T-helper 1 cell treated with Interleukin-12 subunit alpha and Interleukin-12 subunit beta and Interleukin-4 antibody, amounts not matched to agents 30 μg/mL and 1 μg/mL, for 36 hours (primary cell): ENCODE measurements at regions not wholly inside any gene's neighbourhood (a gene's known extent, or its start where the extent isn't known, plus 50 kb on each side); places are given as distances from the start of the nearest gene placed in this dataset.

Experiments used
- H3K27ac Mint-ChIP-seq: one replicate; pipeline ENCODE4 v1.8.0; 2021; ENCODE audit warnings: mild to moderate bottlenecking, mixed read lengths
- H3K27me3 Mint-ChIP-seq: one replicate; pipeline ENCODE4 v1.8.0; 2021; ENCODE audit warnings: low read depth, mixed read lengths
- H3K36me3 Mint-ChIP-seq: one replicate; pipeline ENCODE4 v1.8.0; 2021; ENCODE audit warnings: low read depth, mixed read lengths
- H3K4me1 Mint-ChIP-seq: one replicate; pipeline ENCODE4 v1.8.0; 2021; ENCODE audit warnings: low read depth, mixed read lengths
- H3K4me3 Mint-ChIP-seq: one replicate; pipeline ENCODE4 v1.8.0; 2021; ENCODE audit warnings: mild to moderate bottlenecking, moderate library complexity, mixed read lengths
- H3K9me3 Mint-ChIP-seq: one replicate; pipeline ENCODE4 v1.8.0; 2021; ENCODE audit warnings: mixed read lengths

DNA sequence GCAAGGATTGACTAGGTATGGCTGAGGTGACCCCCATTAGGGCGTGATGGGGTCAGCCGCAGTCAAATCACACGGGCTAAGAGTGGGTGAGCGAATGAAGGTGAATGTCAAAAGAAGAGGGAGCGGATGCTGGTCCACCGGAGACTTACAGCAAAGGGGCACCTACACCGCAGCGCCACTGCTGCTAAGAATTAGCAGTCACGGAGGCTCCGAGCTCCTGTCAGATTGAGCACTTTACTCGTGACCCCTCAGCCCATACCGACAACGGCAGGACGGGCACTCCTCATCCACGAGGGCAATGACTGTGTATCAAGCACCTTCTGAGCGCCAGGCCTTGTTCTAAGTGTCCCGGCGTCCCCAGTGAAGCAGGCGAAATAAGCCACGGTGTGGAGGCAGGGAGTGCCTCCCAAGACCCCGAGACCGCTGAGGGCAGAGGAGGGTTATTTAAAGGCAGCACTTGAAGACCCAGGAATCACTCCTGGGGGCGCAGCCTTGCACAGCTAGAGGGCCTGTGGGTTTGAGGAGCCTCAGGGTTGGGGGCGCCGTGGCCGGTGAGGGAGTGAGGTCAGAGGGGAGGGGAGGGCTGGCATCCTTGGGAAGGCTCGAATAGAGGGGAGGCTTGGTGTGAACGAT, 61.6 kb upstream of the GATA2 start:
- Mint-ChIP-seq H3K27ac (no peak overlapping the region), H3K4me1 (peaks cover 5% of the 10 kb centered on the region), H3K36me3 (no peaks in the 10 kb centered on the region), H3K4me3 (no peak overlapping the region), H3K27me3 (peaks cover 51% of the 10 kb centered on the region), H3K9me3 (no peaks in the 10 kb centered on the region)

DNA sequence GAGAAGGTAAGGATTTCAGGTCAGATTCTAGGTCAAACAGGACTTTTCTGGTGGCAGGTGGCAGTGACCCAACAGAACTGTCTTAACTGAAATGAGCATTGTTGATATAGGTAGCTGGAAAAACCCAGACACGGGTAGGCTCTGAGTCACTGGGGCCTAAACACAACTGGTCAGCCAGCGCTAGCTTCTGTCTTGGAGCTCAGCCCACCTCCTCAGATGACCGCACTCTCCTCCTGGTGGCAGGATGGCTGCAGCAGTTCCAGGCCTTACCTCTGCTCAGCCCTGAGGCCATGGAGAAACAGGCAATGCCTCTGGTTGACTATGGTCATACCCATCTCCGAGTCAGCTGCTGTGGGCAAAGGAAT, 61.1 kb upstream of the GATA2 start:
- Mint-ChIP-seq H3K4me3 (no peak overlapping the region), H3K36me3 (no peaks in the 10 kb centered on the region), H3K27ac (no peak overlapping the region), H3K9me3 (no peaks in the 10 kb centered on the region), H3K4me1 (peaks cover under 1% of the 10 kb centered on the region), H3K27me3 (peaks cover 46% of the 10 kb centered on the region)

DNA sequence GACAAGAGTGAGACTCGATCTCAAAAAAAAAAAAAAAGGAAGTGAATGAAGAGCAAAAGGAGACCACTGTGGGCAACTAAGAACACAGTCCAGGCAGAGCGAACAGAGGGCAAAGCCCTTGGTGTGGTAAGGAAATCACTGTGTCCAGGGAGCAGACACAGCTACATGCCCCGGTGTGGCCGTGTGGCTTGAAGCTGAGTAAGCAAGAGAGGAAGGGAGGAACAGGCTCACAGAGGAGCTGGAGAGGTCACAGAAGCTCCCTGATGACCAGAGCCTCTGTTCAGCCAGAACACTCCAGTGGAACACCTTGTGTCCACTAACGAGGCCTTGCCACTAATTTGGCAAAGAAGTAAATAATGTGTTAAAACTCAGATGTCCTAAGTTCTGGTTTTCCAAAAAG, 60.6 kb upstream of the GATA2 start:
- Mint-ChIP-seq H3K36me3 (no peaks in the 10 kb centered on the region), H3K27ac (no peak overlapping the region), H3K4me1 (peaks cover 2% of the 10 kb centered on the region), H3K27me3 (peaks cover 46% of the 10 kb centered on the region), H3K4me3 (no peak overlapping the region), H3K9me3 (no peaks in the 10 kb centered on the region)

DNA sequence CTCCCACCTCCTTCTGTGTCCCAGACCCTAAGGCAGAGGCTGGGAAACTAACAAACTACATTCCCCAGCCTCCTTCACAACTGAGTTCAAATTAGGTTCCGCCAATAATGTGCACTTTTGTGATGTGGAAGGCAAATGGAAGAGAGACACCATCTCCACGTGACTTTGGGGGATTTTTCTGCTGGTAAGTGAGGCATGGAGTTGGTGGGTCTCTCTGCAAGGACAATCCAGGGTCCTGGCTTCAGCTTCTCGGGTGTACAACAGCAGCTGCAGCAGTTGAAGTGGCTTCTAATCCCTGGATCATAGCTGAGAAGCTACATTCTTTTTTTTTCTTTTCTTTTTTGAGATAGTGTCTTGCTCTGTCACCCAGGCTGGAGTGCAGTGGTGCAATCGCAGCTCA, 58.9 kb upstream of the GATA2 start:
- Mint-ChIP-seq H3K4me3 (no peak overlapping the region), H3K27ac (no peak overlapping the region), H3K4me1 (peaks cover 2% of the 10 kb centered on the region), H3K9me3 (no peaks in the 10 kb centered on the region), H3K36me3 (no peaks in the 10 kb centered on the region), H3K27me3 (peaks cover 40% of the 10 kb centered on the region)

DNA sequence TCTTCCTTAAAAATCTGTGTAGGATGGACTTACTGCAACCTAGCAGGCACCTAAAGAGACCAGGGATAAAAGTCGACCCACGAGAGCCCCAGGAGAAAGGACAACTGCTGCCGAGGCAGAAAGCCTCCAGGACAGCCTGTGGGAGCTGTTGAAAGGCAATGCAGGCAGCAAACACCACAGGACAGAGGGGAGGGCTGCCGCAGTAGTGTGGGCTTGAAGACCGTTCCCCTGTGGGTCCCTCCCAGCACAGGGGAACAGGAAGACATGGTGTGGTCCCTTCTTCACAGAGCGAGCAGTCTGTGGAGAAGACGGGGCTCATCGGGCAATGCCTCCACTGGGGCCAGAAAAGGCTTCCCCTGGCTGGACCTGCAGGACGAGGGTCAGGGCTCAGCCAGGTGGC, 58.5 kb upstream of the GATA2 start:
- peaks cover 2% of the 10 kb centered on the region for H3K4me1 Mint-ChIP-seq

DNA sequence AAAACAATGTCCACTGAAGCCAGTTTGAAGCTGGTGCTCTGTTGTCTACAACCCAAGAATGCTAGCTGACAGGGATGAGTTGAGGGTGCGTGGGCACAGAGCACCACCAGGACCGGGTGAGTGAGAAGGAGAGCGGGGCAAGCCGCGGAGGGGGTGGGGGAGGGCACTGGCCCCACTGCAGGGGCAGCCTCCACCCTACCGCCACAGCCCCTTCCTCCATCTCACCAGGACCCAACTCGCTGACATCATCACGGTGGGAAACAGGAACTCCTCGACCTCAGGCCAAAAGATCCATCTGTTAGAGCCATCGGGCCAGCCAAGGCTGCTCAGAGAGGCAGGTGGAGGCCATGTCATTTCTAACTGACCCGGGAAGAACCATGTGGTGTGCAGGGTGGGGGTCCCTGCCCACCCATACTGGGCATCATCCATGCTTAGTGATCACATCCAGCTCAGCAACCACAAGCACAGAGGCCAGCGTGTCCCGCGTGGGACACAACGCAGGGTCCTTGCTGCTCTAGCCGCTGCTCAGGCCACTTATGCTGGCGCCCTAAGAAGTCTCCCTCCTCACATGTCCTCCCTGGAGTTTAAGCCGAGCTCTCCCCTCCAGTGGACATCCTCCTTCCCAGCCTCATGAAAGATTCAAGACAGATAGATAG, 57.6 kb upstream of the GATA2 start:
- no peaks in the 10 kb centered on the region for H3K9me3 Mint-ChIP-seq
- no peaks in the 10 kb centered on the region for H3K36me3 Mint-ChIP-seq
- no peak overlapping the region for H3K4me3 Mint-ChIP-seq
- H3K4me1 Mint-ChIP-seq = peaks cover 2% of the 10 kb centered on the region
- no peak overlapping the region for H3K27ac Mint-ChIP-seq
- peaks cover 36% of the 10 kb centered on the region for H3K27me3 Mint-ChIP-seq

More for the DNA sequence above, 58.5 kb upstream of the GATA2 start:
- Mint-ChIP-seq H3K27me3 (peaks cover 40% of the 10 kb centered on the region), H3K36me3 (no peaks in the 10 kb centered on the region), H3K9me3 (no peaks in the 10 kb centered on the region), H3K27ac (no peak overlapping the region), H3K4me3 (no peak overlapping the region)

DNA sequence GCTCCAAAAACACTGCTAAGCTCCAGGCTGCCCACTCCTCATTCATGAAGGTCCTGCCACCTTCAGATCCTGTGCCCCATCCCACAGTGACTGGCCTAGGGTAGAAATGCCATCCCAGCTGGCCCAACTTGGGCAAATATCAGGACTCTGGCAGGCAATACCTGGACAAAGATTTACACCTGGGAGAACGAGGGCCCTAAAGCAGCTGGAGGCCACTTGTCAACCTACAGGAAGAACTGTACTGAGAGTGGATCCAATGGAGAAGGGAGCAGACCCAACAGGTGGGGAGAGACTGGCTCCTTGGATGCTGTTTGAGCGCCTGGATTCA, 57.1 kb upstream of the GATA2 start:
- no peaks in the 10 kb centered on the region for H3K36me3 Mint-ChIP-seq
- no peaks in the 10 kb centered on the region for H3K9me3 Mint-ChIP-seq
- H3K27me3 Mint-ChIP-seq = peaks cover 36% of the 10 kb centered on the region
- H3K27ac Mint-ChIP-seq = no peak overlapping the region
- peaks cover 2% of the 10 kb centered on the region for H3K4me1 Mint-ChIP-seq
- H3K4me3 Mint-ChIP-seq = no peak overlapping the region

DNA sequence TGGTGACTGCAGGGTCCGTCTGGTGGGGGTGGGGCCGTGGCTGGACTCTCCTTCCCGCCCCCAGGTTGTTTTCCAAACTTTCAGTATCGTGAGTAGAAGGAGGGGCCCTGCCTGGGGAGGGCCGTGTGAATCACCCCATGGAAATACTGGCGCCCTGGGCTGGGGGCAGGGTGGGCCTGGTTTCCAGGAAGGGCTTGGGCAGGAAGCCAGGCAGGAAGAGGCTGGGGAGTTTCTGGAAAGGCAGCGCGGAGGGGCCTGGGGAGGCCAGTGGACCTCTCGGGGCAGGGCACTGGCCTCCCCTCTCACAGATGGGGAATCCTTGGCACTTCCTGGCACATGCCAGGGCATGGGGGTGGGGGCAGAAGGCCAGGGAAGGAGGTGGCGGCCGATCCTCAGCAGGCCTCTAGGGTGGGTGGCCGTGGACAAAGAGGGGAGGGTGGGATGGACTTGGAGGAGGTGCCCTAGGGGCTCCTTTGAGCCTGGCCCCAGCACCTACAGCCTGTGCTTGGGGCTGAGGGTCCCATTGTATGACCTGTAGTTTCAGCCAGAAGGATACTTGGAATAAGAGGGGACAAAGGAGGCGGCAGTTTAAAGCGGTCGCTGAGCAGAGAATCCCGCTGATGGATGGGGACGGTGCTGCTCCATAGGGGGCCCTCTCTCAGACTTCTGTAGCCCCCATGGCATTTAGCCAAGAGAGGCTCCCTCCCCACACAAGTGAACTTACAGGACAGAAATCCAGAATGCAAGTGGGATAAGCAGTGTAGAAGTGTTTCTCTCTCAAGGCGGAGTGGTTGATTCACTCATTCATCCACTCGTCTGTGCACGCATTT, 56.5 kb upstream of the GATA2 start:
- Mint-ChIP-seq H3K27me3 (peaks cover 30% of the 10 kb centered on the region), H3K36me3 (no peaks in the 10 kb centered on the region), H3K9me3 (no peaks in the 10 kb centered on the region), H3K4me3 (no peak overlapping the region), H3K4me1 (peaks cover 2% of the 10 kb centered on the region), H3K27ac (no peak overlapping the region)

DNA sequence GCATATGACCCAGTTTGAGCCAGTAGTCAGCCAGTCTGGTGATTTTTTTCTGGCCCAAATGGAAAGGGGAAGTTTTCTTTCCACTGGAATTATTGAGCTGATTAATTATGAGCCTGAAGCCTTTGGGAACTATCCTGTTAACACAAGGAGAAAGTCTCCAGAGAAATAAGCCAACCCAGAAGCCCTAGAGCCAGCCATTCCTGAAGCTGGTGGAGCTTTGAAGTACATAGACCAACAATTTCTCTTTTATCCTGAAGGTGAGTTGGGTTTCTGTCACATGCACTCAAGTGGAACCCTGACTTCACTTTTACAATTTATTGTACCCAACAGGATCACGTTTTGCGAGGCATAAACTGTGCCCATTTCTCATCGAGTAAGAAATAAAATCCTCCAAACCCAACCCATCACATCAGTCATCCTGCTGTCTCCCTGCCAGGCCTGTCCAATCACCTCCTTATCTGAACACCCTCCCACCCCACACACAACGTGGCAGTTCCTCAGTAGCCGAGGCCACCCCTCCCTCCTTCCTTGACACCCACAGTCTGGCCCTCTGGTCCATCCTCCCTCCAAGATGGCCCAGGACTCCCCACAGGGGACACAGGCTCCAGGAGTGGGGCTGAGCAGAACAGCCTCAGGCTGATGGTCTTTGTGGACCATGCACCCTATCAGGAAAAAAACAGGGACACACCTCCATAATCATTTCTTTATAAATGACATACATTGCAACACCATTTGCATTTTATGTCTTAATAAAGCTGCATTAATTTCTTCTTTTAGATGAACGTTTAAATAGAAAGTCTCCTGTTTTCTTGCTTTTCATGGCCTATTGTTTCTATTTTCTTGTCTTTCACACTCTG, 55.7 kb upstream of the GATA2 start:
- Mint-ChIP-seq H3K36me3 (no peaks in the 10 kb centered on the region), H3K27ac (no peak overlapping the region), H3K4me1 (peaks cover 2% of the 10 kb centered on the region), H3K27me3 (peaks cover 22% of the 10 kb centered on the region), H3K9me3 (no peaks in the 10 kb centered on the region), H3K4me3 (no peak overlapping the region)

DNA sequence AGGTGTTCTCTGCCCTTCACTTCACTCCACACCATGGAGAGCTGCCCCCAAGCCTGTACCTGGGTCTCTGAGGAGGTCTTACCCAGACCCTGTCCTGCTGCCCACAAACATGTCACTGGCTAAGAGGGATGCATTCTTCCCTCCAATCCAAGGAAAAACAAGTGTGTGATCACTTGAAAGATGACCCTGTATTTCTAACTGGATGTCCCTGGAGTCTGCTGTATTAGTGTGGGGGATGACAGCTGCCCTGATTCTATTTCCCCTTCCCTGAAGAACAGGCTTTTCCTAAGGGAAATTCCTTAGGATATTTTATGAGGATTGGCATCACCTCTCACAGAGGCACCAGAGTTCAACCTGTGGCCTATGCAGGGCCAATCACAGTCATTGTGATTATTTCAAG, 55.0 kb upstream of the GATA2 start:
- Mint-ChIP-seq H3K27ac (no peak overlapping the region), H3K36me3 (no peaks in the 10 kb centered on the region), H3K27me3 (peaks cover 23% of the 10 kb centered on the region), H3K9me3 (peaks cover 6% of the 10 kb centered on the region), H3K4me1 (peaks cover 2% of the 10 kb centered on the region), H3K4me3 (no peak overlapping the region)

DNA sequence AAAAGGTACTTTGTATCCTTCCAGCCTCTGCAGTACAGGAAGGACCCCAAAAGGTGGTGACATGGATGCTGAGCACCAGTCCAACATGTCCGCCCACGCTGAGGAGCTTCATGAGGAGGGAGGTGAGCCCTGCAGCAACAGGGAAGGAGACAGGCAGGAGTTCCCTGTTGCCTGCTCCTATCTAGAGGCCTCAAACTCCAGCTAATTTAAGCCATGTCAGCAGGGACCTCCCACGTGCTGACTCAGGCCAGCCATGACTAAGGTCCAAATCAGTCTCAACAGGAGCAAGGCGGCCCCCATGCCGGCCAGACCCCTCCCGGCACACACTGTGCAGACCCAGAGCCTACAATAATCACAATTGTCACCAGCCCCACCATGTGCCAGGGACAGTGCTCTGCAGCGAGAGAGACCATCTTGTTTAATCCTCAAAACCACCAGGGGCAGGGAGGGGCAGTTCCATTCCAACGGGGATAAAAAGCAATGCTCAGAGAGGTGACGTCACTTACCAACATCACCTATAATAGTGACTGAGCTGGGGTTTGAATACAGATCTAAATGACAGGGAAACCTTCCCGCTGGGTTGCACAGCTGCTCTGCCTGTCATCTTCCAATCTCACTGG, 54.5 kb upstream of the GATA2 start:
- Mint-ChIP-seq H3K4me1 (peaks cover 2% of the 10 kb centered on the region), H3K27ac (no peak overlapping the region), H3K36me3 (no peaks in the 10 kb centered on the region), H3K9me3 (peaks cover 10% of the 10 kb centered on the region), H3K27me3 (peaks cover 23% of the 10 kb centered on the region), H3K4me3 (no peak overlapping the region)

DNA sequence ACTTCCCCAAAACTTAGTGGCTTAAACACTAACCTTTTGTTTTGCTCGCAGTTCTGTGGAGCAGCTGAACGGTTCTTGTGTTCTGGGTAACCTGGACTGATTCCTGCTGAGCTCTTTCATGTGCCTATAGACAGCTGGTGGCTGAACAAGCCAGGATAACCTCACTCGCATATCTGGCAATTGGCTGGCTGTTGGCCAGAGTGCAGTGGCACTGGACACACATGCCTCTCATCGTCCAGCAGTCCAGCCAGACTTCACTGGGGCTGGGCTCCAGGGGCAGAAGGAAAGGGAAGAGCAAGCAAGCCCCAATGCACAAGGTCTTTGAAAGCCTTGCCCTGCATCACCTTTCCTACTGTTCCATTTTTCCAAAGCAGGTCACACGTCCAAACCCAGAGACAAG, 53.6 kb upstream of the GATA2 start:
- peaks cover 18% of the 10 kb centered on the region for H3K27me3 Mint-ChIP-seq
- no peak overlapping the region for H3K27ac Mint-ChIP-seq
- H3K36me3 Mint-ChIP-seq = no peaks in the 10 kb centered on the region
- no peak overlapping the region for H3K4me3 Mint-ChIP-seq
- H3K4me1 Mint-ChIP-seq = peaks cover 2% of the 10 kb centered on the region
- peaks cover 10% of the 10 kb centered on the region for H3K9me3 Mint-ChIP-seq

DNA sequence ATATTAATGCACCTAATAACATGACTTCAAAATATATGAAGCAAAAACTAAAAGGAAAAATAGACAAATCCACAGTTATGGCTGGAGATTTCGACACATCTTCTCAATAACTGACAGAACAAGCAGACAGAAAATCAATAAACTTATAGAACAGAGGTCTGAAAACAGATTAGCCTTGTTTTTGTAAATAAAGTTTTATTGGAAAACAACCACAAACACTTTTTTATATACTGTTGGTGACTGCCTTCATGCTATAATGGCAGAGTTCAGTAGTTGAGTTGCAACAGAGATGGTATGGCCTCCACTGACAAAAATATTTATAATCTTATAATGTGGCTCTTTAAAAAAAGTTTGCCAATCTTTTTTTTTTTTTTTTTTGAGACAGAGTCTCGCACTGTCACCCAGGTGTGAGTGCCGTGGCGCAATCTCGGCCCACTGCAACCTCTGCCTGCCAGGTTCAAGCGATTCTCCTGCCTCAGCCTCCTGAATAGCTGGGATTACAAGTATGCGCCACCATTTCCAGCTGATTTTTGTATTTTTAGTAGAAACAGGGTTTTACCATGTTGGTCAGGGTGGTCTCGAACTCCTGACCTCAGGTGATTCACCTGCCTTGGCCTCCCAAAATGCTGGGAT, 52.2 kb upstream of the GATA2 start:
- H3K27me3 Mint-ChIP-seq = peaks cover 18% of the 10 kb centered on the region
- no peak overlapping the region for H3K27ac Mint-ChIP-seq
- peaks cover 10% of the 10 kb centered on the region for H3K9me3 Mint-ChIP-seq
- no peaks in the 10 kb centered on the region for H3K36me3 Mint-ChIP-seq
- H3K4me1 Mint-ChIP-seq = peaks cover 2% of the 10 kb centered on the region
- H3K4me3 Mint-ChIP-seq = no peak overlapping the region

DNA sequence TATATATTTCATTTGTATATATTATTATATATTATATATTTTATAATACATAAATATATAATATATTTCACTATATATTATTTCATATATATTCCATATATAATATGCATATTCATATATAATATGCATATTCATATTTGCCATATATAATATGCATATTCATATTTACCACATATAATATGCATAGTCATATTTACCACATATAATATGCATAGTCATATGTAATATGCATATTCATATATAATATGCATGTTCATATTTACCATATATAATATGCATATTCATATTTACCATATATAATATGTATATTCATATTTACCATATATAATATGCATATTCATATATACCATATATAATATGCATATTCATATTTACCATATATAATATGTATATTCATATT, 51.2 kb upstream of the GATA2 start:
- Mint-ChIP-seq H3K36me3 (no peaks in the 10 kb centered on the region), H3K27ac (no peak overlapping the region), H3K9me3 (peaks cover 10% of the 10 kb centered on the region)

More for the DNA sequence above, 51.2 kb upstream of the GATA2 start:
- Mint-ChIP-seq H3K27me3 (peaks cover 18% of the 10 kb centered on the region), H3K4me1 (peaks cover 2% of the 10 kb centered on the region), H3K4me3 (no peak overlapping the region)
